CD8-positive, alpha-beta memory T cell (primary cell): ENCODE measurements at regions not wholly inside any gene's neighbourhood (a gene's known extent, or its start where the extent isn't known, plus 50 kb on each side); places are given as distances from the start of the nearest gene placed in this dataset.
A peak's percentile ranks its signal among the peaks of the same experiment; 100 is the strongest.

Experiments
- CTCF ChIA-PET: fragments of 350-600 bp; sonication (Branson Sonifier 250); formaldehyde crosslinking; loops from one replicate; lab custom pipeline; 2021; ENCODE audit warnings: antibody characterized with exemption; lab: Charles Lee
- POLR2A ChIA-PET: fragments of 350-600 bp; sonication (Branson Sonifier 250); formaldehyde crosslinking; loops from one replicate; lab custom pipeline; 2021; ENCODE audit warnings: antibody characterized with exemption; lab: Charles Lee
- DNase-seq, 5 donors: peaks; one replicate each; pipeline versions ENCODE4 v3.0.0 to v3.0.0-alpha.2; 2020 to 2022; ENCODE audit warnings: mixed read lengths in 1 of 5
- H3K27ac ChIP-seq: one replicate; pipeline ENCODE4 v1.7.0; 2013; ENCODE audit warnings: low read depth, mild to moderate bottlenecking, low read length, moderate library complexity
- H3K27me3 ChIP-seq: 2 replicates; pipeline ENCODE4 v1.7.0; 2013; ENCODE audit warnings: low read length, mild to moderate bottlenecking; ENCODE audit not compliant: insufficient read depth, poor library complexity, severe bottlenecking
- H3K36me3 ChIP-seq: 2 replicates; pipeline ENCODE4 v1.7.0; 2013; ENCODE audit warnings: mild to moderate bottlenecking, low read length, moderate library complexity; ENCODE audit not compliant: insufficient read depth
- H3K4me1 ChIP-seq: 2 replicates; pipeline ENCODE4 v1.7.0; 2013; ENCODE audit warnings: mild to moderate bottlenecking, low read length, moderate library complexity; ENCODE audit not compliant: insufficient read depth
- H3K4me3 ChIP-seq: 2 replicates; pipeline ENCODE4 v1.7.0; 2013; ENCODE audit warnings: mild to moderate bottlenecking, low read length
- H3K9me3 ChIP-seq: 2 replicates; pipeline ENCODE4 v1.7.0; 2013; ENCODE audit warnings: mild to moderate bottlenecking, low read length
- H3K27ac Mint-ChIP-seq, 8 donors: one replicate each; pipeline ENCODE4 v1.8.0; 2020 to 2021; ENCODE audit warnings: mixed read lengths in 8 of 8, mild to moderate bottlenecking in 6 of 8, inconsistent platforms in 3 of 8, moderate library complexity in 3 of 8
- H3K27me3 Mint-ChIP-seq, 2 donors: one replicate each; pipeline ENCODE4 v1.8.0; 2020 to 2021; ENCODE audit warnings: mixed read lengths in 2 of 2, mild to moderate bottlenecking in 1 of 2, moderate library complexity in 1 of 2
- H3K36me3 Mint-ChIP-seq, 3 donors: one replicate each; pipeline ENCODE4 v1.8.0; 2020 to 2021; ENCODE audit warnings: mixed read lengths in 3 of 3, inconsistent platforms in 1 of 3, mild to moderate bottlenecking in 1 of 3
- H3K4me1 Mint-ChIP-seq, 3 donors: one replicate each; pipeline ENCODE4 v1.8.0; 2020 to 2021; ENCODE audit warnings: mixed read lengths in 3 of 3, inconsistent platforms in 1 of 3, mild to moderate bottlenecking in 1 of 3
- H3K4me3 Mint-ChIP-seq, 7 donors: one replicate each; pipeline ENCODE4 v1.8.0; 2020 to 2021; ENCODE audit warnings: mixed read lengths in 7 of 7, mild to moderate bottlenecking in 6 of 7, moderate library complexity in 4 of 7, inconsistent platforms in 2 of 7
- H3K9me3 Mint-ChIP-seq, 5 donors: one replicate each; pipeline ENCODE4 v1.8.0; 2020 to 2022; ENCODE audit warnings: mixed read lengths in 5 of 5, mild to moderate bottlenecking in 3 of 5, moderate library complexity in 2 of 5, inconsistent platforms in 1 of 5

DNA sequence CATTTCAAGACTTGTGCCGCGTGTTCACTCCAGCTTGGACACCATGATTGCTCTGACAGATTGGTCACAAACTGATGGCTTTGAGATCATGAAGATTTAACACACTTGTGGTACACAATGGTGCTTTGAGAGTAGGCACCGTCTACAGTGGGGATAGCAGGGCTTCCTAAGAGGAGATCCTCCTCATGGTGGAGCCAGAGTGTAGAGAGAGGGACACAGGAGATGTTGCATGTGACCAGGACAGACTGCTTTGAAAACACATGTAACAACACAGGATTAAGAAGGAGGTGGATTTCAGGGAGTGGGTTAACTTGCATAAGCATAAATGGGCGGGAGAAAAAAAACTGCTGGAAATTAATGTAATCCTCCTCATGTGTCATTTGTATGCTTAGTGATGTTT lies 95.7 kb upstream of the LINC00305 start:
- no peak overlapping the region for H3K4me3 ChIP-seq
- no peaks in the 10 kb centered on the region for H3K36me3 ChIP-seq
- ChIA-PET POLR2A (no interaction called here), CTCF (no interaction called here)
- Mint-ChIP-seq H3K27me3 (no peaks in the 10 kb centered on the region), H3K36me3 (no peaks in the 10 kb centered on the region), H3K9me3 (peaks cover 0 to 3% (median 0%) of the 10 kb centered on the region in 5 donors), H3K4me3 (no peak overlapping the region), H3K27ac (no peak overlapping the region), H3K4me1 (no peaks in the 10 kb centered on the region)
- no peaks in the 10 kb centered on the region for H3K4me1 ChIP-seq
- DNase-seq, result no peak
- no peaks in the 10 kb centered on the region for H3K9me3 ChIP-seq
- no peaks in the 10 kb centered on the region for H3K27me3 ChIP-seq
- H3K27ac ChIP-seq, result no peak overlapping the region

DNA sequence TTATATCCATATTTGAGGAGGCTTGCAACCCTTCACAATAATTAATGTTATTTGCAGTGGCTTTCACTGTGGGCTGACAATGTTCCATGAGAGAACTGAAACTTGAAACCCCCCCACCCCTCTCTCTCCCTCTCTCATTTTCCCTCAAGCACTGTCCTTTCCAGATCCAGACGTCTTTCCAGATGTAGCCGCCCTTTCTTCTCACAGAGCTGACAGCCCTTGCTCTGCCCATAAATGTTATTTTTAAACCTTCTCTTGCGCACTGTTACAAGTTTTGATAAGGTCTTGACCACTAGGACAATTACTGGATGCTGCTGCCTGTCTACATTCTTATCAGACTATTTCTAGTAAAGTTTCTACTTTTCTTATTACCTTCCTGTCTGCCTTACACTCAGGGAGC lies 91.4 kb upstream of the LINC00305 start:
- CTCF ChIA-PET, result no interaction called here
- Mint-ChIP-seq H3K9me3 (peaks cover 0 to 3% (median 0%) of the 10 kb centered on the region in 5 donors), H3K4me1 (no peaks in the 10 kb centered on the region), H3K4me3 (no peak overlapping the region), H3K27me3 (no peaks in the 10 kb centered on the region), H3K36me3 (no peaks in the 10 kb centered on the region), H3K27ac (no peak overlapping the region)
- no peaks in the 10 kb centered on the region for H3K36me3 ChIP-seq
- H3K9me3 ChIP-seq, result no peaks in the 10 kb centered on the region
- H3K27ac ChIP-seq, result no peak overlapping the region
- DNase-seq, result no peak
- H3K4me1 ChIP-seq, result no peaks in the 10 kb centered on the region
- no peaks in the 10 kb centered on the region for H3K27me3 ChIP-seq
- POLR2A ChIA-PET, result no interaction called here
- no peak overlapping the region for H3K4me3 ChIP-seq

DNA sequence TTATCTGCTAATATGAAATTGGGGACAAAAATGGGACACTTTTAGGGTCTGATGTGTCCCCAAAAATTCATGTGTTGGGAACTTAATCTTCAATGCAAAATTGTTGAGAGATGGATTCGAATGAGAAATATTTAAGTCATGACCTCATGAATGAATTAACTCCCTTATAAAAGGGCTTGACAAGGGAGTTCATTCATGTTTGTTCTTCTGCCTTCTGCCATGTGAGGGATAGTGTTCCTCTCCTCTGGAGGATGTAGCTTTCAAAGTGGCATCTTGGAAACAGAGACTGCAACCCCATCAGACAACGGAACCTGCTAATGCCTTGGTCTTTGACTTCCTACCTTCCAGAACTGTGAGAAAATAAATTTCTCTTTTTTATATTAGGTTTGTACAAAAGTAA lies 89.2 kb upstream of the LINC00305 start:
- ChIA-PET CTCF (no interaction called here), POLR2A (no interaction called here)
- no peaks in the 10 kb centered on the region for H3K9me3 ChIP-seq
- no peak overlapping the region for H3K4me3 Mint-ChIP-seq
- H3K9me3 Mint-ChIP-seq, result peaks cover 0 to 5% (median 0%) of the 10 kb centered on the region in 5 donors
- no peaks in the 10 kb centered on the region for H3K27me3 ChIP-seq
- DNase-seq, result no peak
- H3K27ac ChIP-seq, result no peak overlapping the region
- no peaks in the 10 kb centered on the region for H3K36me3 Mint-ChIP-seq
- H3K4me1 Mint-ChIP-seq, result no peaks in the 10 kb centered on the region
- H3K27ac Mint-ChIP-seq, result no peak overlapping the region
- no peaks in the 10 kb centered on the region for H3K27me3 Mint-ChIP-seq
- no peaks in the 10 kb centered on the region for H3K36me3 ChIP-seq
- no peak overlapping the region for H3K4me3 ChIP-seq
- no peaks in the 10 kb centered on the region for H3K4me1 ChIP-seq

DNA sequence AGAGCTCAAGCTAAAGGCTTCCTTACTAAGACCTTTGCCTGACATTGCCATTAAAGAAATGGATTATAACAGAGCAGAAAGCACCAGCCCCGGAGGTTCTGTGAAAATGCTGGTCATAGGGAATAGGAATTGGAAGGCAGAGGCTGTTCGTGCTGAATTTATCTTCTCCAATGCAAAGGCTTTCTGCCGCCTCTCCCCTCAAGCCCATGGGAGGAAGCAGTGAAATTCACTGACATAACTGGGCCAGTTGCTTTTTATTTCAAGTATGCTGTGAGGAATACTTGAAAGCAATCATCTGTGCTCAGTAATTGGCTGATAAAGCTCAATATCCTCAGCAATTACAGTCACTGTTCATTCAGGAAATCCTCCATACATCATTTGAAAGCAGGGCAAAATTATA lies 85.4 kb upstream of the LINC00305 start:
- POLR2A ChIA-PET, result no interaction called here
- no peaks in the 10 kb centered on the region for H3K36me3 ChIP-seq
- no peak overlapping the region for H3K4me3 ChIP-seq
- H3K4me1 ChIP-seq, result no peaks in the 10 kb centered on the region
- CTCF ChIA-PET, result no interaction called here
- H3K27ac Mint-ChIP-seq, result no peak overlapping the region
- no peak for DNase-seq
- no peak overlapping the region for H3K27ac ChIP-seq
- H3K36me3 Mint-ChIP-seq, result no peaks in the 10 kb centered on the region
- H3K9me3 ChIP-seq, result no peaks in the 10 kb centered on the region
- no peak overlapping the region for H3K4me3 Mint-ChIP-seq
- H3K27me3 ChIP-seq, result no peaks in the 10 kb centered on the region
- H3K4me1 Mint-ChIP-seq, result no peaks in the 10 kb centered on the region
- H3K9me3 Mint-ChIP-seq, result peaks cover 4 to 8% (median 5%) of the 10 kb centered on the region in 5 donors
- peaks cover 0 to 3% of the 10 kb centered on the region in 2 donors for H3K27me3 Mint-ChIP-seq

DNA sequence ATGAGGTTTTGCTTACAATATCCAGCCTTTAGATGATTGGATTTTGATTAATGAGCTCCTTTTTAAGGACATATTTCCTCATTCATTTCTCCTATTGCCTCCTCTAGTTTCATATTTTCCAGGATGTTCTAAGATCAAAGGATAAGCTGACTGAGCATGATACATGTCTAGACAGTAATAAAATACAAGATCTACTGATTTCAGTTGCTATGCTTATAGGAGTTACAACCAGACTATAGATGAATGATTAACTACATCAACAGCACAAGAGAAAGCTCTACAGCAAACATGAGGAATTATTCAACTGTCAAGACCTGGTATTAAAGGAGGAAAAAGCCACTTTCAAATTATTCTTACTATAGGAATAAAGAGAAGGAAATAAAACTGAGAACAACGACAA lies 85.0 kb upstream of the LINC00305 start:
- Histone ChIP-seq H3K4me3 (no peak overlapping the region), H3K9me3 (no peaks in the 10 kb centered on the region), H3K27ac (no peak overlapping the region), H3K27me3 (no peaks in the 10 kb centered on the region), H3K36me3 (no peaks in the 10 kb centered on the region), H3K4me1 (no peaks in the 10 kb centered on the region)
- Mint-ChIP-seq H3K9me3 (peaks cover 4 to 8% (median 5%) of the 10 kb centered on the region in 5 donors), H3K27ac (no peak overlapping the region), H3K4me1 (no peaks in the 10 kb centered on the region), H3K27me3 (peaks cover 0 to 3% of the 10 kb centered on the region in 2 donors), H3K36me3 (no peaks in the 10 kb centered on the region), H3K4me3 (no peak overlapping the region)
- POLR2A ChIA-PET, result no interaction called here
- CTCF ChIA-PET, result no interaction called here
- no peak for DNase-seq

DNA sequence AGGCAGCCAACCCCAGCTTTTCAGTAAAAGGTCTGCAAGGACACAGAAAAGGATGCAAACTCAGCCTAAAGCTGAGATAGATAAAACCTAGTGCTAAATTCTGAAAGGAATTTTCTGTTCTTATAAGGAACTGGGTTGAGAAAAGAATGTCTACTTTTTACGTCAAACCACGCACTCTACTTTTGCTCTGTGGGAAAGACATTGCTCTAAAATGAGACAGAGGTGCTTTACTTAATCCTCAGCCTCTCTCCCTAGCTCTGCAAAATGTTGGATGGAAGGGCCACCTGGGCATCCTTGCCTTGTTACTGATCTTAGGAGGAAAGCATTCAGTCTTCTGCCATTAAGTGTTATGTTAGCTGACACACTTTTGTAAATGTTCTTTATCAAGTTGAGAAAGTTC lies 72.1 kb upstream of the LINC00305 start:
- Histone ChIP-seq H3K27ac (no peak overlapping the region), H3K9me3 (no peaks in the 10 kb centered on the region), H3K36me3 (no peaks in the 10 kb centered on the region), H3K4me3 (no peak overlapping the region), H3K27me3 (no peaks in the 10 kb centered on the region), H3K4me1 (no peaks in the 10 kb centered on the region)
- H3K36me3 Mint-ChIP-seq, result no peaks in the 10 kb centered on the region
- ChIA-PET POLR2A (no interaction called here), CTCF (no interaction called here)
- DNase-seq, result no peak
- H3K27me3 Mint-ChIP-seq, result no peaks in the 10 kb centered on the region
- no peak overlapping the region for H3K4me3 Mint-ChIP-seq
- H3K4me1 Mint-ChIP-seq, result no peaks in the 10 kb centered on the region
- H3K27ac Mint-ChIP-seq, result no peak overlapping the region
- H3K9me3 Mint-ChIP-seq, result peaks cover 0 to 2% (median 0%) of the 10 kb centered on the region in 5 donors

DNA sequence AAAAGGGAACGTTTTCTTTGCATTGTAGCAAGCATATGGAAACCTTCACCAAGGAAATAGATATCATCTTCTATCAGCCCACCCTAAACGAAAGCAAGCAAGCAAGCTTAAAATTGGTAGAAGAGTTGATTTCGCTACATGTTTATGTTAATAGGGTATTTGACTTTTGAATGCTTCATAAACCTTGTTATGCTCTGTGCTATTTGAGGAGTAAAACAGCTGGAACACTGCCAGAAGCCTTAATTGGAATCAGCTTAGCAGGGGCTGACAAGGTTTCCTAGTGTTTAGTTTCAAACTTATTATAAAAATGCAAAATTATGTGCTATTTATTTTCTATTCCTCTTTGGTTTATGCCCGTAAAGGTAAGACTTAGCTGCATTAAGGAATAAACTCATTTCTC lies 70.6 kb upstream of the LINC00305 start:
- Mint-ChIP-seq H3K27me3 (no peaks in the 10 kb centered on the region), H3K27ac (no peak overlapping the region), H3K4me3 (no peak overlapping the region), H3K4me1 (no peaks in the 10 kb centered on the region), H3K36me3 (no peaks in the 10 kb centered on the region), H3K9me3 (peaks cover 0 to 2% (median 2%) of the 10 kb centered on the region in 5 donors)
- H3K27me3 ChIP-seq, result no peaks in the 10 kb centered on the region
- no peaks in the 10 kb centered on the region for H3K36me3 ChIP-seq
- ChIA-PET POLR2A (no interaction called here), CTCF (no interaction called here)
- H3K4me3 ChIP-seq, result no peak overlapping the region
- H3K9me3 ChIP-seq, result no peaks in the 10 kb centered on the region
- H3K4me1 ChIP-seq, result no peaks in the 10 kb centered on the region
- H3K27ac ChIP-seq, result no peak overlapping the region
- no peak for DNase-seq

DNA sequence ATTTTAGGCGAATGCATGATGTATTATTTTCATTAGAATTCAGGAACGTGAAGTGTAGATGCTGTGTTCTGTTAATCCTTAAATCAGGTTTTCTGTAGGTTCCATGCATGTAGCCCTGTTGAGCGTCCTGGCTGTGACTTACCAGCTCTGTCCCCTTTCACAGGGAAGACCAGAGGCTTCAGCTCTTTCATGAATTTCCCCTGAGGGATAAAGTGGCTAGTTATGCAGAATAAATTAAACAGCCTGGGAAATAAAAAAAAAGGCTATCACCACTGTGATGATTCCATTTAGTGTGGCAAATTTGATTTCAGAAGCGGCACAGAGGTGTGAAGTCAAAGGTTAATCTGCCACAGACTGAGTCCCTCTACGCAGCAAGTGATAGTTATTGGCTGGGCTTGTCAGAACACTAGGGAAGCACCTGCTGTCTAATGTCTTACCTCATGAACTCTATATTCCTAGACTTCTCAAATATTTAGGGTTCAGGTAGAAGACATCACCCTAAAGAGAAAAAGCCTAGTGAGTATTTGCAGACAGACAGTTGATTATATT lies 61.6 kb upstream of the LINC00305 start:
- Mint-ChIP-seq H3K4me3 (no peak overlapping the region), H3K9me3 (peaks cover 0 to 4% (median 0%) of the 10 kb centered on the region in 5 donors), H3K27me3 (no peaks in the 10 kb centered on the region), H3K27ac (no peak overlapping the region), H3K36me3 (no peaks in the 10 kb centered on the region), H3K4me1 (peaks cover 11 to 23% (median 11%) of the 10 kb centered on the region in 3 donors)
- H3K36me3 ChIP-seq, result no peaks in the 10 kb centered on the region
- POLR2A ChIA-PET, result no interaction called here
- H3K9me3 ChIP-seq, result no peaks in the 10 kb centered on the region
- no peaks in the 10 kb centered on the region for H3K27me3 ChIP-seq
- no peak overlapping the region for H3K27ac ChIP-seq
- no peak for DNase-seq
- no peaks in the 10 kb centered on the region for H3K4me1 ChIP-seq
- no peak overlapping the region for H3K4me3 ChIP-seq
- CTCF ChIA-PET, result no interaction called here

DNA sequence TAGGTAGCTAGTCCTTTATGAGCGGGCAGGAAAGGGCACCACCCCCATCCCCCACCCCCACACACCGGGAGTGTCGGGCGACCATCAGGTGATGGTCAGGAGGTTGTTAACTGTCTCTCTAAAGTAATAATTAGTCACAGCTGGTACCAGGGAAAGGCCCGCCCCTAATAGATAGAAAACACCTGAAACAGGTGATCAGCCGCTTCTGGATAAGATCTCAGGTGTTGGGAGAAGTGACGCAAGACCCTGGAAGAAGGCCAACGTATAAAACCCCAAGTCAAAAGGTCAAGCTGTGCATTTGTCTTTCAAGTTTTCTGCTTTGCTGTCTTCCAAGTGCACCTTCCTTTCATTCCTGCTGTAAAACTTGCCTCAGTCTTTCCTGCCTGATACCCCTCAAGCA lies 59.6 kb upstream of the LINC00305 start:
- Mint-ChIP-seq H3K27ac (no peak overlapping the region), H3K9me3 (no peaks in the 10 kb centered on the region), H3K36me3 (no peaks in the 10 kb centered on the region), H3K4me3 (peak overlapping the region in 4 of 7 donors; percentile 47 to 68 (median 66)), H3K27me3 (no peaks in the 10 kb centered on the region), H3K4me1 (peaks cover 11 to 23% (median 11%) of the 10 kb centered on the region in 3 donors)
- CTCF ChIA-PET, result no interaction called here
- no peak overlapping the region for H3K4me3 ChIP-seq
- H3K27ac ChIP-seq, result no peak overlapping the region
- H3K27me3 ChIP-seq, result no peaks in the 10 kb centered on the region
- no peaks in the 10 kb centered on the region for H3K36me3 ChIP-seq
- H3K4me1 ChIP-seq, result no peaks in the 10 kb centered on the region
- no peak for DNase-seq
- POLR2A ChIA-PET, result no interaction called here
- no peaks in the 10 kb centered on the region for H3K9me3 ChIP-seq
